ENCODE measurements at regions not wholly inside any gene's neighbourhood (a gene's known extent, or its start where the extent isn't known, plus 50 kb on each side); places are given as distances from the start of the nearest gene placed in this dataset.

DNA sequence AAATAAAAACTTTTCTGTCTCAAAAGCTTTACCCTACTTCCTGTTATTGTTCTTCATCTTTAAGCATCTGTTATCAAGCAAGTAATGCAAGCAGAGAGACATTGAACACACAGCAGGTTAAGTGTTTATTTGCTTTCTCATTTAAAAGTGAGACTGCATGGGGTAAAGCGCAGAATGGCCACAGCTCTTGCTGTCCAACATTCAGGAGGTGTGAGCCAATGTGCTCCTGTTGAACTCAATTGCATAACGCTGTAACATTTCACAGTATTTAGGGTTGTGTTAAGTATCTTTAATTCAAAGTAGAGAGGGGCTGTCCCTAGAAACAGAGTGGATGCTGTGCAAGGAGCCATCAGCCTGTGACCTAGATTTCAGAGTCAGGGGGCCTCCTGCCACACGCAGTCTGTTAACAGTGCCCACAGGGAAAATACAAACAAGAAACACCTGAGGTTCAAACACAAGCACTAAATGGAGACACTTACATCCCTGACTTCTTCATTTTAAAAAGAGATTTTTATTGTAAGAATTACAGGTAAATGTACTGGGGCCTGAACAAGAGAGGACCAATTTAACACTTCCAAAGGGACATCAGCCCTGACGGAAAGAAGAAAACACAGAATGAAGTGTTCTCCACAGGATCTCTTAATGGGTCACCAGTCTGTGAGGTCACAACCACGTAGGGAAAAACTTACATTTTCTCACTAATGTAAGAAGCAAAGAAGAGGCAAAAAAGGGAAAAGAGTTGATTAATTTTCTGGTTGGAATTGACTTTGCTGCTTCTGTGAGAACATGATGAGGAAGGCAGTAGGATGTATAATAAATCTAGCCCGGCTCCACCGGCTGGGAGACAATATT lies 815.1 kb downstream of the VGLL3 start:
- Histone ChIP-seq H2AK9ac (replicated peaks; ENCODE audit: low read depth, low read length, poor library complexity) (no peak overlapping the region), H2AFZ (replicated peaks; ENCODE audit: low read length, poor library complexity) (no peak overlapping the region), H3K9me1 (ENCODE audit: insufficient read depth, low read length) (no peaks in the 10 kb centered on the region), H3K4me1 (ENCODE audit: control insufficient read depth, insufficient read depth, low read length) (no peaks in the 10 kb centered on the region), H3K9ac (ENCODE audit: low read depth, low read length) (no peak overlapping the region), H2AK5ac (ENCODE audit: low read depth, low read length) (no peak overlapping the region), H3K4me3 (ENCODE audit: insufficient read depth, low read depth, low read length) (no peak overlapping the region), H3K4me2 (ENCODE audit: low read depth, low read length) (no peak overlapping the region), H2BK15ac (ENCODE audit: low read depth, low read length) (no peak overlapping the region), H3K79me1 (ENCODE audit: low read depth in 1 of 2, low read length in 2 of 2) (no peaks in the 10 kb centered on the region), H4K20me1 (ENCODE audit: insufficient read depth, low read length) (no peaks in the 10 kb centered on the region), H4K8ac (ENCODE audit: low read depth in 2 of 2, low read length in 2 of 2) (no peak overlapping the region), H3K27me3 (ENCODE audit: control insufficient read depth, insufficient read depth, low read length) (no peaks in the 10 kb centered on the region), H3K18ac (ENCODE audit: low read depth, low read length) (no peak overlapping the region), H3K56ac (ENCODE audit: extremely low read depth, insufficient read depth, low read length) (no peak overlapping the region), H3K9me3 (ENCODE audit: control insufficient read depth, insufficient read depth, low read length) (no peaks in the 10 kb centered on the region), H2BK20ac (ENCODE audit: low read depth, low read length) (no peak overlapping the region), H2BK120ac (ENCODE audit: low read depth, low read length) (no peak overlapping the region), H4K5ac (ENCODE audit: low read depth, low read length) (no peak overlapping the region), H3K36me3 (ENCODE audit: control insufficient read depth, insufficient read depth, low read length) (no peaks in the 10 kb centered on the region), H3K14ac (replicated peaks; ENCODE audit: low read depth, low read length) (no peak overlapping the region), H2BK5ac (ENCODE audit: low read depth, low read length, poor library complexity, severe bottlenecking) (no peak overlapping the region), H3K4ac (ENCODE audit: low read depth, low read length) (no peak overlapping the region), H3K23ac (ENCODE audit: low read depth, low read length) (no peak overlapping the region), H4K91ac (ENCODE audit: insufficient read depth, low read depth, low read length) (no peak overlapping the region), H3K27ac (ENCODE audit: insufficient read depth, low read length) (no peak overlapping the region)
- TF ChIP-seq MXI1 (IDR thresholded peaks at IDR 0.05; ENCODE audit: borderline replicate concordance, low read depth, low read length) (no peak), CEBPB (IDR thresholded peaks at IDR 0.05; ENCODE audit: low read depth, low read length) (no peak), RCOR1 (IDR thresholded peaks at IDR 0.05; ENCODE audit: insufficient replicate concordance, low read length) (no peak), MAZ (IDR thresholded peaks at IDR 0.05; ENCODE audit: borderline replicate concordance, low read depth, low read length) (no peak), POLR2A (IDR thresholded peaks at IDR 0.05; ENCODE audit: low read depth, low read length) (no peak), SMC3 (IDR thresholded peaks at IDR 0.05; ENCODE audit: low read depth, low read length) (no peak), RFX5 (IDR thresholded peaks at IDR 0.05; ENCODE audit: low read depth, low read length) (no peak), BHLHE40 (IDR thresholded peaks at IDR 0.05; ENCODE audit: low read depth, low read length) (no peak), CHD1 (IDR thresholded peaks at IDR 0.05; ENCODE audit: low read depth, low read length) (no peak), CTCF (conservative IDR thresholded peaks at IDR 0.05; ENCODE audit: low read depth, low read length) (no peak), NFE2L2 (IDR thresholded peaks at IDR 0.05; ENCODE audit: low read depth, low read length) (no peak), RAD21 (IDR thresholded peaks at IDR 0.05; ENCODE audit: low read length) (no peak), FOS (IDR thresholded peaks at IDR 0.05; ENCODE audit: low read depth, low read length) (no peak), MAFK (IDR thresholded peaks at IDR 0.05; ENCODE audit: low read depth, low read length) (no peak)
- TF ChIP-seq, protein P1, sequence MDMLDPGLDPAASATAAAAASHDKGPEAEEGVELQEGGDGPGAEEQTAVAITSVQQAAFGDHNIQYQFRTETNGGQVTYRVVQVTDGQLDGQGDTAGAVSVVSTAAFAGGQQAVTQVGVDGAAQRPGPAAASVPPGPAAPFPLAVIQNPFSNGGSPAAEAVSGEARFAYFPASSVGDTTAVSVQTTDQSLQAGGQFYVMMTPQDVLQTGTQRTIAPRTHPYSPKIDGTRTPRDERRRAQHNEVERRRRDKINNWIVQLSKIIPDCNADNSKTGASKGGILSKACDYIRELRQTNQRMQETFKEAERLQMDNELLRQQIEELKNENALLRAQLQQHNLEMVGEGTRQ (IDR thresholded peaks at IDR 0.05; ENCODE audit: low read depth, low read length): no peak
- TF ChIP-seq, protein P2, sequence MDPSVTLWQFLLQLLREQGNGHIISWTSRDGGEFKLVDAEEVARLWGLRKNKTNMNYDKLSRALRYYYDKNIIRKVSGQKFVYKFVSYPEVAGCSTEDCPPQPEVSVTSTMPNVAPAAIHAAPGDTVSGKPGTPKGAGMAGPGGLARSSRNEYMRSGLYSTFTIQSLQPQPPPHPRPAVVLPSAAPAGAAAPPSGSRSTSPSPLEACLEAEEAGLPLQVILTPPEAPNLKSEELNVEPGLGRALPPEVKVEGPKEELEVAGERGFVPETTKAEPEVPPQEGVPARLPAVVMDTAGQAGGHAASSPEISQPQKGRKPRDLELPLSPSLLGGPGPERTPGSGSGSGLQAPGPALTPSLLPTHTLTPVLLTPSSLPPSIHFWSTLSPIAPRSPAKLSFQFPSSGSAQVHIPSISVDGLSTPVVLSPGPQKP (IDR thresholded peaks at IDR 0.05; ENCODE audit: borderline replicate concordance, low read depth, low read length): no peak
- no TSS peak for BruUV-seq (replicated peaks)
- ChIA-PET POLR2A (ENCODE audit: unreplicated experiment) (no interaction called here), CTCF (no interaction called here)
- ATAC-seq (ENCODE audit: low read depth) (no peak), DNase-seq (no peak)
- dilution Hi-C loops (cut with HindIII; ENCODE audit: low sequenced_read_pairs, unreplicated experiment) (no loop called here), intact Hi-C loops (cut with micrococcal nuclease) (no loop called here), in situ Hi-C loops (cut with MboI; ENCODE audit: low sequenced_read_pairs) (no loop called here)
- WGBS, 2 experiments (ENCODE audit: extremely low coverage in 2 of 2, insufficient read length in 1 of 2): no CpG with 5 or more reads among the region's 7 CpGs
